Nephron progenitor cell (in vitro differentiated cells): ENCODE measurements at regions not wholly inside any gene's neighbourhood (a gene's known extent, or its start where the extent isn't known, plus 50 kb on each side); places are given as distances from the start of the nearest gene placed in this dataset.

ENCODE experiments used
- DNase-seq: peaks from one replicate; pipeline ENCODE4 v3.0.0; 2021
- H3K27ac Mint-ChIP-seq: 2 replicates; pipeline ENCODE4 v1.8.0; 2021; ENCODE audit warnings: mild to moderate bottlenecking, moderate library complexity, mixed read lengths
- H3K27me3 Mint-ChIP-seq: 2 replicates; pipeline ENCODE4 v1.8.0; 2021; ENCODE audit warnings: mild to moderate bottlenecking, low read depth, mixed read lengths; ENCODE audit not compliant: poor library complexity
- H3K36me3 Mint-ChIP-seq: 2 replicates; pipeline ENCODE4 v1.8.0; 2021; ENCODE audit warnings: low read depth, mixed read lengths
- H3K4me1 Mint-ChIP-seq: 2 replicates; pipeline ENCODE4 v1.8.0; 2021; ENCODE audit warnings: mixed read lengths
- H3K4me3 Mint-ChIP-seq: 2 replicates; pipeline ENCODE4 v1.8.0; 2021; ENCODE audit warnings: mild to moderate bottlenecking, moderate library complexity, mixed read lengths
- H3K9me3 Mint-ChIP-seq: 2 replicates; pipeline ENCODE4 v1.8.0; 2021; ENCODE audit warnings: mild to moderate bottlenecking, moderate library complexity, mixed read lengths
- TF ChIP-seq, protein P1 (sequence below): fragments of 200-600 bp; sonication (generic); IDR thresholded peaks from 2 replicates; pipeline ENCODE4 v1.5.0; 2021; ENCODE audit warnings: antibody characterized with exemption

- no peaks in the 10 kb centered on the region for H3K36me3 Mint-ChIP-seq
- H3K27me3 Mint-ChIP-seq = no peaks in the 10 kb centered on the region
- no peak overlapping the region for H3K27ac Mint-ChIP-seq
- no peak overlapping the region for H3K4me3 Mint-ChIP-seq
- H3K9me3 Mint-ChIP-seq = no peaks in the 10 kb centered on the region
- no peak for DNase-seq
- TF ChIP-seq, protein P1, sequence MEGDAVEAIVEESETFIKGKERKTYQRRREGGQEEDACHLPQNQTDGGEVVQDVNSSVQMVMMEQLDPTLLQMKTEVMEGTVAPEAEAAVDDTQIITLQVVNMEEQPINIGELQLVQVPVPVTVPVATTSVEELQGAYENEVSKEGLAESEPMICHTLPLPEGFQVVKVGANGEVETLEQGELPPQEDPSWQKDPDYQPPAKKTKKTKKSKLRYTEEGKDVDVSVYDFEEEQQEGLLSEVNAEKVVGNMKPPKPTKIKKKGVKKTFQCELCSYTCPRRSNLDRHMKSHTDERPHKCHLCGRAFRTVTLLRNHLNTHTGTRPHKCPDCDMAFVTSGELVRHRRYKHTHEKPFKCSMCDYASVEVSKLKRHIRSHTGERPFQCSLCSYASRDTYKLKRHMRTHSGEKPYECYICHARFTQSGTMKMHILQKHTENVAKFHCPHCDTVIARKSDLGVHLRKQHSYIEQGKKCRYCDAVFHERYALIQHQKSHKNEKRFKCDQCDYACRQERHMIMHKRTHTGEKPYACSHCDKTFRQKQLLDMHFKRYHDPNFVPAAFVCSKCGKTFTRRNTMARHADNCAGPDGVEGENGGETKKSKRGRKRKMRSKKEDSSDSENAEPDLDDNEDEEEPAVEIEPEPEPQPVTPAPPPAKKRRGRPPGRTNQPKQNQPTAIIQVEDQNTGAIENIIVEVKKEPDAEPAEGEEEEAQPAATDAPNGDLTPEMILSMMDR = no peak
- H3K4me1 Mint-ChIP-seq = no peaks in the 10 kb centered on the region
These were observed 101.3 kb downstream of the TYW3 start for GRCh38 chr1:74834261-74834660.

GRCh38 chr1:74835051-74835450 lies 102.1 kb downstream of the TYW3 start:
- H3K4me3 Mint-ChIP-seq = no peak overlapping the region
- no peak for DNase-seq
- no peaks in the 10 kb centered on the region for H3K4me1 Mint-ChIP-seq
- no peaks in the 10 kb centered on the region for H3K27me3 Mint-ChIP-seq
- H3K36me3 Mint-ChIP-seq = no peaks in the 10 kb centered on the region
- H3K9me3 Mint-ChIP-seq = no peaks in the 10 kb centered on the region
- TF ChIP-seq, protein P1 = no peak
- H3K27ac Mint-ChIP-seq = no peak overlapping the region

DNA sequence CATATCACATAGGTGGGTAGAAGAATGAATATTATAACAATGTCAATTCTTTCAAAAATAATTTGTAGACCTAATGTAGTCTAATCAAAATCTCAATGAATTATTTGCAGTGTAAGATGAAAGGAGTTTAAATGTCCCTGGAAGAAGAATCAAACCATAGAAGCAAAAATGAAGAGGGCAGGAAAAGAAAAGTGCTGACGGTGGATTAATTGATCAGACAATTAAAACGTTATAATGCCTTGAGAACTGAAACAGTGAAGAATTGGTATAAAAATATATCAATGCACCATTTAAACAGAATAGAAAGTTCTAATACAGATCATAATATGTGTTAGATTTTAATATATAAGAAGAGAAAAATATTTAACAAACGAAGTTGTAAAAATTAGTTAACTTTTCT lies 109.8 kb downstream of the TYW3 start:
- no peak for DNase-seq
- TF ChIP-seq, protein P1 = no peak
- Mint-ChIP-seq H3K27ac (no peak overlapping the region), H3K4me3 (no peak overlapping the region), H3K4me1 (no peaks in the 10 kb centered on the region), H3K36me3 (no peaks in the 10 kb centered on the region), H3K9me3 (no peaks in the 10 kb centered on the region), H3K27me3 (peaks cover 4% of the 10 kb centered on the region)

DNA sequence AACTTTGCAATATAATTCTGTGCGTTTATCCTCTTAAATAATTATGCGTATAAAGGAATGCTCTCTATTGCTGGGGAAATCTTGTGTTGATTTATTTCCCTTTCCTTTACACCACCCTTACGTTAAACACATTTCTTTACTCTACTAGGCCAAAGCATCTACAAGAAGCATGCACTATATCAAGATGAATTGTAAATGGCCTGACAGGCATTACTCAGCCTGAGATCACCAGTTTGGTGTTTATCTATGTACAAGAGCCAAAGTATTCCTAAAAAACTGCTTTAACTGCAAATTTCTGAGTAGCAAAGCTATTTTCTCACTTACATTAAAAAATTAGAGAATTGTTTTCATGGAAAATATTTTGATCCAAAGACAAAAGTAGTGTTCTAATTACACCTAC lies 114.8 kb downstream of the TYW3 start:
- no peaks in the 10 kb centered on the region for H3K36me3 Mint-ChIP-seq
- peaks cover 4% of the 10 kb centered on the region for H3K27me3 Mint-ChIP-seq
- no peak for DNase-seq
- H3K27ac Mint-ChIP-seq = no peak overlapping the region
- TF ChIP-seq, protein P1 = no peak
- H3K4me3 Mint-ChIP-seq = no peak overlapping the region
- H3K4me1 Mint-ChIP-seq = no peaks in the 10 kb centered on the region
- H3K9me3 Mint-ChIP-seq = no peaks in the 10 kb centered on the region

DNA sequence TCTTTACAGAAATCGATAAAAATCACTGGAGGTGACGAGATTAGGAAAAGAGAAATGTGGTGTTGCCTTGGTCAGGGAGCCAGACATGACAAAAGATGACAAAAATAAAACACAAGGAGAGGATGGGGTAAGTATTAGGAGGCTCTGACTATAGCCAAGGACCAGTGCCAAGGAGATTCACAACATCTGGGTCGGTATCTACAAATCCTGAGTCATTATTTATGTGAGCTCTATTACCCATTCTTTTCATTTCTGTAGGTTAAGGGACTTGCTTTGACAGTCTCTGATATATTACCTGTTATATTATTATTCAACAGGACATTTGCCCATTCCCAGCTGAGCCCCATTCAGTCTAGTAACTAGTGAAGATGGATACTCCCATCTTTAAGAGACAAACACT lies 120.8 kb downstream of the TYW3 start:
- no peak for DNase-seq
- H3K27me3 Mint-ChIP-seq = no peaks in the 10 kb centered on the region
- TF ChIP-seq, protein P1 = no peak
- H3K4me1 Mint-ChIP-seq = no peaks in the 10 kb centered on the region
- no peak overlapping the region for H3K27ac Mint-ChIP-seq
- no peaks in the 10 kb centered on the region for H3K9me3 Mint-ChIP-seq
- H3K36me3 Mint-ChIP-seq = no peaks in the 10 kb centered on the region
- H3K4me3 Mint-ChIP-seq = no peak overlapping the region

- TF ChIP-seq, protein P1 = no peak
- DNase-seq = no peak
- Mint-ChIP-seq H3K4me3 (no peak overlapping the region), H3K9me3 (no peaks in the 10 kb centered on the region), H3K27me3 (no peaks in the 10 kb centered on the region), H3K36me3 (no peaks in the 10 kb centered on the region), H3K27ac (no peak overlapping the region), H3K4me1 (no peaks in the 10 kb centered on the region)
These were observed 123.2 kb downstream of the TYW3 start for GRCh38 chr1:74856174-74856573.
